Neural cell (in vitro differentiated cells): ENCODE measurements at regions not wholly inside any gene's neighbourhood (a gene's known extent, or its start where the extent isn't known, plus 50 kb on each side); places are given as distances from the start of the nearest gene placed in this dataset.

Source experiments
- H2AFZ ChIP-seq: fragments of 200-600, 300-800 bp; sonication (generic), shearing (Covaris generic); 2 replicates; pipeline ENCODE4 v1.6.0; 2014; ENCODE audit warnings: low read depth, mild to moderate bottlenecking, antibody characterized with exemption, low read length, moderate library complexity
- H3F3A ChIP-seq: fragments of 200-600 bp; shearing (Covaris generic); 2 replicates; pipeline ENCODE4 v1.6.1; 2016; ENCODE audit warnings: mild to moderate bottlenecking, moderate library complexity, mixed read lengths, antibody characterized with exemption, low read length; ENCODE audit not compliant: insufficient read depth, poor library complexity, severe bottlenecking
- H3K27ac ChIP-seq: fragments of 200-600, 300-800 bp; sonication (generic), shearing (Covaris generic); 2 replicates; pipeline ENCODE4 v1.5.1; 2014; ENCODE audit warnings: mild to moderate bottlenecking, low read length, moderate library complexity
- H3K27me3 ChIP-seq: fragments of 300-800, 200-600 bp; sonication (generic), shearing (Covaris generic); 2 replicates; pipeline ENCODE4 v1.6.0; 2014; ENCODE audit warnings: mild to moderate bottlenecking, low read depth, low read length, moderate library complexity; ENCODE audit not compliant: insufficient read depth
- H3K36me3 ChIP-seq: fragments of 300-800, 200-600 bp; sonication (generic), shearing (Covaris generic); 2 replicates; pipeline ENCODE4 v1.5.1; 2014; ENCODE audit warnings: mild to moderate bottlenecking, antibody characterized with exemption, low read length, moderate library complexity; ENCODE audit not compliant: insufficient read depth
- H3K4me2 ChIP-seq: fragments of 300-800, 200-600 bp; sonication (generic), shearing (Covaris generic); 2 replicates; pipeline ENCODE4 v1.6.0; 2014; ENCODE audit warnings: mild to moderate bottlenecking, low read length
- H3K4me3 ChIP-seq: fragments of 300-800, 200-600 bp; sonication (generic), shearing (Covaris generic); 2 replicates; pipeline ENCODE4 v1.5.1; 2014; ENCODE audit warnings: mild to moderate bottlenecking, low read length, moderate library complexity
- H3K79me2 ChIP-seq: fragments of 200-600 bp; shearing (Covaris generic); replicated peaks from 2 replicates; pipeline ENCODE4 v1.6.0; 2014; ENCODE audit warnings: mild to moderate bottlenecking, low read length, moderate library complexity; ENCODE audit not compliant: insufficient read depth
- H3K9ac ChIP-seq: fragments of 300-800, 200-600 bp; sonication (generic), shearing (Covaris generic); 2 replicates; pipeline ENCODE4 v1.6.1; 2016; ENCODE audit warnings: mild to moderate bottlenecking, low read length, mixed read lengths
- H3K9me2 ChIP-seq: fragments of 200-600 bp; shearing (Covaris generic); 2 replicates; pipeline ENCODE4 v1.6.1; 2016; ENCODE audit warnings: mild to moderate bottlenecking, low read length, mixed read lengths; ENCODE audit not compliant: insufficient read depth
- H3K9me3 ChIP-seq: fragments of 200-600, 300-800 bp; sonication (generic), shearing (Covaris generic); 2 replicates; pipeline ENCODE4 v1.6.1; 2016; ENCODE audit warnings: mild to moderate bottlenecking, mixed run types, low read length, moderate library complexity, mixed read lengths
- H4K20me1 ChIP-seq: fragments of 200-600 bp; shearing (Covaris generic); 2 replicates; pipeline ENCODE4 v1.6.1; 2016; ENCODE audit warnings: mild to moderate bottlenecking, mixed run types; ENCODE audit not compliant: insufficient read depth
- CTCF ChIP-seq: fragments of 450-650 bp; IDR thresholded peaks from 2 replicates; pipeline ENCODE4 v1.5.1; 2014; ENCODE audit warnings: antibody characterized with exemption, mild to moderate bottlenecking, moderate library complexity; ENCODE audit not compliant: poor library complexity, severe bottlenecking
- EP300 ChIP-seq: fragments of 450-650 bp; conservative IDR thresholded peaks from 2 replicates; pipeline ENCODE4 v1.6.1; 2014; ENCODE audit warnings: antibody characterized with exemption, mild to moderate bottlenecking, moderate library complexity; ENCODE audit not compliant: poor library complexity, severe bottlenecking
- EZH2 ChIP-seq: fragments of 200-600, 300-800 bp; shearing (Covaris generic), sonication (generic); IDR thresholded peaks from 2 replicates; pipeline ENCODE4 v1.6.1; 2014; ENCODE audit warnings: antibody characterized with exemption, low read length, borderline replicate concordance, mild to moderate bottlenecking; ENCODE audit not compliant: insufficient read depth, poor library complexity, severe bottlenecking
- MXI1 ChIP-seq: fragments of 450-650 bp; conservative IDR thresholded peaks from 2 replicates; pipeline ENCODE4 v1.6.1; 2014; ENCODE audit warnings: antibody characterized with exemption, mild to moderate bottlenecking; ENCODE audit not compliant: poor library complexity, severe bottlenecking
- POLR2AphosphoS5 ChIP-seq: IDR thresholded peaks from 2 replicates; pipeline ENCODE4 v1.6.1; 2012
- RAD21 ChIP-seq: fragments of 450-650 bp; conservative IDR thresholded peaks from 2 replicates; pipeline ENCODE4 v1.6.1; 2014; ENCODE audit warnings: antibody characterized with exemption, mild to moderate bottlenecking, moderate library complexity
- REST ChIP-seq: IDR thresholded peaks from 2 replicates; pipeline ENCODE4 v1.6.1; 2012; ENCODE audit warnings: borderline replicate concordance
- SMC3 ChIP-seq: fragments of 450-650 bp; conservative IDR thresholded peaks from 2 replicates; pipeline ENCODE4 v1.6.1; 2014; ENCODE audit warnings: antibody characterized with exemption, mild to moderate bottlenecking, moderate library complexity; ENCODE audit not compliant: poor library complexity
- TAF1 ChIP-seq: IDR thresholded peaks from 2 replicates; pipeline ENCODE4 v1.6.1; 2012; ENCODE audit warnings: low read depth

GRCh38 chr10:65556006-65556405, 1369.8 kb upstream of the LRRTM3 start:
- no peak overlapping the region for H3K9ac ChIP-seq
- H3K4me3 ChIP-seq, result no peak overlapping the region
- no peaks in the 10 kb centered on the region for H4K20me1 ChIP-seq
- no peaks in the 10 kb centered on the region for H3K36me3 ChIP-seq
- TF ChIP-seq TAF1, result no peak
- no peak for TF ChIP-seq EZH2
- no peak for TF ChIP-seq POLR2AphosphoS5
- TF ChIP-seq EP300, result no peak
- TF ChIP-seq MXI1, result no peak
- TF ChIP-seq SMC3, result no peak
- TF ChIP-seq CTCF, result no peak
- TF ChIP-seq RAD21, result no peak
- TF ChIP-seq REST, result no peak
- H3K9me2 ChIP-seq, result no peaks in the 10 kb centered on the region
- no peaks in the 10 kb centered on the region for H3K79me2 ChIP-seq
- H2AFZ ChIP-seq, result no peak overlapping the region
- H3K9me3 ChIP-seq, result no peaks in the 10 kb centered on the region
- no peak overlapping the region for H3K27ac ChIP-seq
- no peaks in the 10 kb centered on the region for H3K27me3 ChIP-seq
- no peaks in the 10 kb centered on the region for H3F3A ChIP-seq
- H3K4me2 ChIP-seq, result no peak overlapping the region

GRCh38 chr10:65559369-65559768, 1366.5 kb upstream of the LRRTM3 start:
- no peak for TF ChIP-seq EZH2
- TF ChIP-seq MXI1, result no peak
- TF ChIP-seq TAF1, result no peak
- no peak for TF ChIP-seq EP300
- no peak for TF ChIP-seq POLR2AphosphoS5
- TF ChIP-seq CTCF, result no peak
- no peak for TF ChIP-seq REST
- no peak for TF ChIP-seq RAD21
- no peak overlapping the region for H3K9ac ChIP-seq
- no peaks in the 10 kb centered on the region for H3K9me2 ChIP-seq
- no peaks in the 10 kb centered on the region for H3K36me3 ChIP-seq
- no peaks in the 10 kb centered on the region for H3K9me3 ChIP-seq
- H4K20me1 ChIP-seq, result no peaks in the 10 kb centered on the region
- H2AFZ ChIP-seq, result no peak overlapping the region
- H3K27ac ChIP-seq, result no peak overlapping the region
- H3F3A ChIP-seq, result no peaks in the 10 kb centered on the region
- no peaks in the 10 kb centered on the region for H3K79me2 ChIP-seq
- no peaks in the 10 kb centered on the region for H3K27me3 ChIP-seq
- H3K4me3 ChIP-seq, result no peak overlapping the region
- H3K4me2 ChIP-seq, result no peak overlapping the region
